ENCODE measurements at regions not wholly inside any gene's neighbourhood (a gene's known extent, or its start where the extent isn't known, plus 50 kb on each side); places are given as distances from the start of the nearest gene placed in this dataset.

GRCh38 chr10:10520491-10521385 is 496.9 kb upstream of the CELF2 start:
- TF ChIP-seq CTCF (IDR thresholded peaks at IDR 0.05), result no peak
- intact Hi-C loops (cut with DNase I, micrococcal nuclease), result no loop called here
- no peak for DNase-seq
- ATAC-seq, result no peak
- Histone ChIP-seq H3K4me3 (no peak overlapping the region), H3K9me3 (no peaks in the 10 kb centered on the region), H3K4me1 (ENCODE audit: low read depth) (no peaks in the 10 kb centered on the region), H3K36me3 (ENCODE audit: low read depth) (no peaks in the 10 kb centered on the region)

GRCh38 chr10:10526846-10527245 is 490.8 kb upstream of the CELF2 start:
- no peaks in the 10 kb centered on the region for H3K36me3 ChIP-seq (ENCODE audit: low read depth)
- DNase-seq, result no peak
- no peak overlapping the region for H3K4me3 ChIP-seq
- no peak for ATAC-seq
- intact Hi-C loops (cut with DNase I, micrococcal nuclease), result no loop called here
- H3K9me3 ChIP-seq, result no peaks in the 10 kb centered on the region
- no peaks in the 10 kb centered on the region for H3K4me1 ChIP-seq (ENCODE audit: low read depth)
- TF ChIP-seq CTCF (IDR thresholded peaks at IDR 0.05), result no peak

- Histone ChIP-seq H3K4me3 (no peak overlapping the region), H3K36me3 (ENCODE audit: low read depth) (no peaks in the 10 kb centered on the region), H3K9me3 (no peaks in the 10 kb centered on the region), H3K4me1 (ENCODE audit: low read depth) (no peaks in the 10 kb centered on the region)
- no peak for TF ChIP-seq CTCF (IDR thresholded peaks at IDR 0.05)
- DNase-seq, result no peak
- no peak for ATAC-seq
- intact Hi-C loops (cut with DNase I, micrococcal nuclease), result no loop called here
These were observed 489.7 kb upstream of the CELF2 start for GRCh38 chr10:10527861-10528562.

- no peaks in the 10 kb centered on the region for H3K36me3 ChIP-seq (ENCODE audit: low read depth)
- DNase-seq (no peak), ATAC-seq (no peak)
- intact Hi-C loops (cut with DNase I, micrococcal nuclease), result no loop called here
- H3K4me3 ChIP-seq, result no peak overlapping the region
- H3K4me1 ChIP-seq (ENCODE audit: low read depth), result no peaks in the 10 kb centered on the region
- no peaks in the 10 kb centered on the region for H3K9me3 ChIP-seq
- no peak for TF ChIP-seq CTCF (IDR thresholded peaks at IDR 0.05)
These were observed 489.1 kb upstream of the CELF2 start for GRCh38 chr10:10528563-10528910.

GRCh38 chr10:10530313-10530712 is 487.4 kb upstream of the CELF2 start:
- ATAC-seq, result no peak
- Histone ChIP-seq H3K4me1 (ENCODE audit: low read depth) (no peaks in the 10 kb centered on the region), H3K36me3 (ENCODE audit: low read depth) (no peaks in the 10 kb centered on the region), H3K4me3 (no peak overlapping the region), H3K9me3 (no peaks in the 10 kb centered on the region)
- TF ChIP-seq CTCF (IDR thresholded peaks at IDR 0.05), result no peak
- intact Hi-C loops (cut with DNase I, micrococcal nuclease), result no loop called here
- no peak for DNase-seq

Data from mucosa of descending colon (tissue), 3 donors.